ENCODE measurements at regions not wholly inside any gene's neighbourhood (a gene's known extent, or its start where the extent isn't known, plus 50 kb on each side); places are given as distances from the start of the nearest gene placed in this dataset.

DNA sequence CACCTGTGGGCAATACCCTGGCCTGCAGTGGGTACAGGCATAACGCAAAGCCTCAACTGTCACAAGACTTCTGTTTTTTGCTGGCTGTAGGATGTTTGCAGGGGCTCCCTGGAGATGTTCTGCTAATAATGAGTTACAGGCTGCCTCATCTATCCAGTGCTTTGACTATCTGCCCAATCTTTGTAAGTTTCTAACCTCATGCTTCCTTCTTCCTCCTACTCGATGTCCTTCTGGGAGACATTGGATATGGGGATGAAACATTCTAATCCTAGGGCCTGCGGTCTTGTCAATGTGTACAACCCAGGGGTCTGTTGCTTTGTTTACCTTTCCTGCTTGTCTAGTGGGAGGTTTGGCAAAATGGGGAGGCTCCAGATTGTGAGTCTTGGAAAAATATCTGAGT, 136.8 kb upstream of the TCF21 start:
- TF ChIP-seq TAF1 (IDR thresholded peaks at IDR 0.05; ENCODE audit: control insufficient read depth, extremely low read depth, insufficient read depth, low read length, severe bottlenecking) = no peak
- no peak for TF ChIP-seq CTCF (IDR thresholded peaks at IDR 0.05 in 2 of 3, conservative IDR thresholded peaks at IDR 0.05 in 1 of 3; ENCODE audit: insufficient read depth in 2 of 3, low read depth in 1 of 3, low read length in 3 of 3)
- TF ChIP-seq KDM5B (IDR thresholded peaks at IDR 0.05; ENCODE audit: insufficient replicate concordance, low read depth, low read length) = no peak
- TF ChIP-seq HDAC6 (IDR thresholded peaks at IDR 0.05; ENCODE audit: low read depth, low read length) = no peak
- TF ChIP-seq, protein P1, sequence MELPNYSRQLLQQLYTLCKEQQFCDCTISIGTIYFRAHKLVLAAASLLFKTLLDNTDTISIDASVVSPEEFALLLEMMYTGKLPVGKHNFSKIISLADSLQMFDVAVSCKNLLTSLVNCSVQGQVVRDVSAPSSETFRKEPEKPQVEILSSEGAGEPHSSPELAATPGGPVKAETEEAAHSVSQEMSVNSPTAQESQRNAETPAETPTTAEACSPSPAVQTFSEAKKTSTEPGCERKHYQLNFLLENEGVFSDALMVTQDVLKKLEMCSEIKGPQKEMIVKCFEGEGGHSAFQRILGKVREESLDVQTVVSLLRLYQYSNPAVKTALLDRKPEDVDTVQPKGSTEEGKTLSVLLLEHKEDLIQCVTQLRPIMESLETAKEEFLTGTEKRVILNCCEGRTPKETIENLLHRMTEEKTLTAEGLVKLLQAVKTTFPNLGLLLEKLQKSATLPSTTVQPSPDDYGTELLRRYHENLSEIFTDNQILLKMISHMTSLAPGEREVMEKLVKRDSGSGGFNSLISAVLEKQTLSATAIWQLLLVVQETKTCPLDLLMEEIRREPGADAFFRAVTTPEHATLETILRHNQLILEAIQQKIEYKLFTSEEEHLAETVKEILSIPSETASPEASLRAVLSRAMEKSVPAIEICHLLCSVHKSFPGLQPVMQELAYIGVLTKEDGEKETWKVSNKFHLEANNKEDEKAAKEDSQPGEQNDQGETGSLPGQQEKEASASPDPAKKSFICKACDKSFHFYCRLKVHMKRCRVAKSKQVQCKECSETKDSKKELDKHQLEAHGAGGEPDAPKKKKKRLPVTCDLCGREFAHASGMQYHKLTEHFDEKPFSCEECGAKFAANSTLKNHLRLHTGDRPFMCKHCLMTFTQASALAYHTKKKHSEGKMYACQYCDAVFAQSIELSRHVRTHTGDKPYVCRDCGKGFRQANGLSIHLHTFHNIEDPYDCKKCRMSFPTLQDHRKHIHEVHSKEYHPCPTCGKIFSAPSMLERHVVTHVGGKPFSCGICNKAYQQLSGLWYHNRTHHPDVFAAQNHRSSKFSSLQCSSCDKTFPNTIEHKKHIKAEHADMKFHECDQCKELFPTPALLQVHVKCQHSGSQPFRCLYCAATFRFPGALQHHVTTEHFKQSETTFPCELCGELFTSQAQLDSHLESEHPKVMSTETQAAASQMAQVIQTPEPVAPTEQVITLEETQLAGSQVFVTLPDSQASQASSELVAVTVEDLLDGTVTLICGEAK (IDR thresholded peaks at IDR 0.05) = no peak
- TF ChIP-seq, protein P1 (CRISPR knock-in tag; IDR thresholded peaks at IDR 0.05) = no peak
- TF ChIP-seq ZBTB7A (IDR thresholded peaks at IDR 0.05; ENCODE audit: borderline replicate concordance, control insufficient read depth, low read depth, low read length) = no peak
- TF ChIP-seq ZNF121 (CRISPR knock-in tag; conservative IDR thresholded peaks at IDR 0.05) = no peak
- TF ChIP-seq FOXO4 (CRISPR knock-in tag; IDR thresholded peaks at IDR 0.05) = no peak
- TF ChIP-seq YBX1 (IDR thresholded peaks at IDR 0.05) = no peak

Data from K562 (cell line).